KOPT-K1 (cell line): ENCODE measurements at regions not wholly inside any gene's neighbourhood (a gene's known extent, or its start where the extent isn't known, plus 50 kb on each side); places are given as distances from the start of the nearest gene placed in this dataset.

Source experiments
- H3K27ac ChIP-seq: fragments of 200-600 bp; sonication (generic); 2 replicates; pipeline ENCODE4 v1.5.1; 2016; ENCODE audit warnings: antibody characterized with exemption, mild to moderate bottlenecking, low read depth, low read length; ENCODE audit not compliant: poor library complexity, severe bottlenecking
- H3K36me3 ChIP-seq: fragments of 200-600 bp; sonication (generic); 2 replicates; pipeline ENCODE4 v1.5.1; 2017; ENCODE audit warnings: antibody characterized with exemption, mild to moderate bottlenecking, low read length, moderate library complexity; ENCODE audit not compliant: insufficient read depth
- H3K9me3 ChIP-seq: fragments of 200-600 bp; sonication (generic); 2 replicates; pipeline ENCODE4 v1.5.1; 2017; ENCODE audit warnings: antibody characterized with exemption, low read length, mild to moderate bottlenecking; ENCODE audit not compliant: insufficient read depth, poor library complexity, severe bottlenecking

GRCh38 chr7:436367-437128, 83.1 kb downstream of the PDGFA start:
- Histone ChIP-seq H3K36me3 (no peaks in the 10 kb centered on the region), H3K9me3 (no peaks in the 10 kb centered on the region), H3K27ac (no peak overlapping the region)

GRCh38 chr7:437329-438251, 82.1 kb downstream of the PDGFA start:
- Histone ChIP-seq H3K9me3 (no peaks in the 10 kb centered on the region), H3K36me3 (no peaks in the 10 kb centered on the region)

GRCh38 chr7:438361-438760, 81.3 kb downstream of the PDGFA start:
- Histone ChIP-seq H3K9me3 (no peaks in the 10 kb centered on the region), H3K27ac (no peak overlapping the region), H3K36me3 (no peaks in the 10 kb centered on the region)

More at GRCh38 chr7:437329-438251, 82.1 kb downstream of the PDGFA start:
- no peak overlapping the region for H3K27ac ChIP-seq

- Histone ChIP-seq H3K36me3 (no peaks in the 10 kb centered on the region), H3K27ac (no peak overlapping the region), H3K9me3 (no peaks in the 10 kb centered on the region)
Observed at GRCh38 chr7:438916-439315, 80.7 kb downstream of the PDGFA start.

GRCh38 chr7:440059-440749, 79.4 kb downstream of the PDGFA start:
- H3K9me3 ChIP-seq = no peaks in the 10 kb centered on the region
- H3K36me3 ChIP-seq = no peaks in the 10 kb centered on the region
- H3K27ac ChIP-seq = no peak overlapping the region

- no peak overlapping the region for H3K27ac ChIP-seq
Observed at GRCh38 chr7:441684-442421, 77.8 kb downstream of the PDGFA start.

GRCh38 chr7:442457-442856, 77.2 kb downstream of the PDGFA start:
- H3K36me3 ChIP-seq = no peaks in the 10 kb centered on the region
- no peak overlapping the region for H3K27ac ChIP-seq
- no peaks in the 10 kb centered on the region for H3K9me3 ChIP-seq

More at GRCh38 chr7:441684-442421, 77.8 kb downstream of the PDGFA start:
- Histone ChIP-seq H3K9me3 (no peaks in the 10 kb centered on the region), H3K36me3 (no peaks in the 10 kb centered on the region)

GRCh38 chr7:443279-443833, 76.3 kb downstream of the PDGFA start:
- no peak overlapping the region for H3K27ac ChIP-seq
- H3K9me3 ChIP-seq = no peaks in the 10 kb centered on the region
- no peaks in the 10 kb centered on the region for H3K36me3 ChIP-seq

GRCh38 chr7:444606-445005, 75.0 kb downstream of the PDGFA start:
- no peak overlapping the region for H3K27ac ChIP-seq
- H3K36me3 ChIP-seq = no peaks in the 10 kb centered on the region
- H3K9me3 ChIP-seq = no peaks in the 10 kb centered on the region

- Histone ChIP-seq H3K27ac (no peak overlapping the region), H3K9me3 (no peaks in the 10 kb centered on the region), H3K36me3 (no peaks in the 10 kb centered on the region)
Observed at GRCh38 chr7:445020-445419, 74.6 kb downstream of the PDGFA start.

GRCh38 chr7:445563-446288, 73.9 kb downstream of the PDGFA start:
- H3K36me3 ChIP-seq = no peaks in the 10 kb centered on the region
- H3K27ac ChIP-seq = no peak overlapping the region
- no peaks in the 10 kb centered on the region for H3K9me3 ChIP-seq

- H3K27ac ChIP-seq = no peak overlapping the region
- H3K36me3 ChIP-seq = no peaks in the 10 kb centered on the region
- no peaks in the 10 kb centered on the region for H3K9me3 ChIP-seq
Observed at GRCh38 chr7:446289-446935, 73.2 kb downstream of the PDGFA start.
